Mucosa of rectum (tissue), 2 donors: ENCODE measurements at regions not wholly inside any gene's neighbourhood (a gene's known extent, or its start where the extent isn't known, plus 50 kb on each side); places are given as distances from the start of the nearest gene placed in this dataset.

Experiments
- H3K27ac ChIP-seq, 2 donors: one replicate each; pipeline ENCODE4 v1.7.0; 2013; ENCODE audit warnings: inconsistent platforms in 2 of 2, low read depth in 2 of 2, low read length in 2 of 2
- H3K27me3 ChIP-seq, 2 donors: one replicate each; pipeline ENCODE4 v1.7.0; 2013; ENCODE audit warnings: low read length in 2 of 2; ENCODE audit not compliant: control insufficient read depth in 2 of 2, insufficient read depth in 2 of 2
- H3K36me3 ChIP-seq, 2 donors: one replicate each; pipeline ENCODE4 v1.7.0; 2013; ENCODE audit warnings: low read length in 2 of 2; ENCODE audit not compliant: control insufficient read depth in 2 of 2, insufficient read depth in 2 of 2
- H3K4me1 ChIP-seq, 2 donors: one replicate each; pipeline ENCODE4 v1.7.0; 2013; ENCODE audit warnings: low read length in 2 of 2, mild to moderate bottlenecking in 1 of 2; ENCODE audit not compliant: control insufficient read depth in 2 of 2, insufficient read depth in 2 of 2
- H3K4me3 ChIP-seq, 2 donors: one replicate each; pipeline ENCODE4 v1.7.0; 2013; ENCODE audit warnings: low read length in 2 of 2
- H3K9ac ChIP-seq, 2 donors: one replicate each; pipeline ENCODE4 v1.7.0; 2013; ENCODE audit warnings: low read length in 2 of 2, low read depth in 1 of 2, mild to moderate bottlenecking in 1 of 2
- H3K9me3 ChIP-seq, 2 donors: one replicate each; pipeline ENCODE4 v1.7.0; 2013; ENCODE audit warnings: low read length in 2 of 2; ENCODE audit not compliant: control insufficient read depth in 2 of 2
- donor health status: healthy.
- donor health status: Normal muscosa, but diverticular disease.

GRCh38 chr4:104878936-104879335 is 267.7 kb upstream of the TET2 start:
- H3K27me3 ChIP-seq: no peaks in the 10 kb centered on the region
- no peak overlapping the region for H3K27ac ChIP-seq
- no peak overlapping the region for H3K9ac ChIP-seq
- no peak overlapping the region for H3K4me3 ChIP-seq
- H3K36me3 ChIP-seq: no peaks in the 10 kb centered on the region
- no peaks in the 10 kb centered on the region for H3K9me3 ChIP-seq
- H3K4me1 ChIP-seq: no peaks in the 10 kb centered on the region

- no peaks in the 10 kb centered on the region for H3K27me3 ChIP-seq
- H3K4me3 ChIP-seq: no peak overlapping the region
- H3K36me3 ChIP-seq: no peaks in the 10 kb centered on the region
- H3K4me1 ChIP-seq: no peaks in the 10 kb centered on the region
- H3K9me3 ChIP-seq: no peaks in the 10 kb centered on the region
- H3K27ac ChIP-seq: no peak overlapping the region
- H3K9ac ChIP-seq: no peak overlapping the region
Observed at GRCh38 chr4:104879367-104879766, 267.3 kb upstream of the TET2 start.

- Histone ChIP-seq H3K27me3 (no peaks in the 10 kb centered on the region), H3K9ac (no peak overlapping the region), H3K4me3 (no peak overlapping the region), H3K36me3 (no peaks in the 10 kb centered on the region), H3K27ac (no peak overlapping the region), H3K9me3 (no peaks in the 10 kb centered on the region), H3K4me1 (no peaks in the 10 kb centered on the region)
Observed at GRCh38 chr4:104879854-104880253, 266.8 kb upstream of the TET2 start.

- Histone ChIP-seq H3K9ac (no peak overlapping the region), H3K27ac (no peak overlapping the region), H3K4me3 (no peak overlapping the region), H3K4me1 (no peaks in the 10 kb centered on the region), H3K27me3 (no peaks in the 10 kb centered on the region), H3K36me3 (no peaks in the 10 kb centered on the region), H3K9me3 (no peaks in the 10 kb centered on the region)
Observed at GRCh38 chr4:104881136-104881886, 265.4 kb upstream of the TET2 start.

- no peaks in the 10 kb centered on the region for H3K9me3 ChIP-seq
- no peak overlapping the region for H3K4me3 ChIP-seq
- H3K27ac ChIP-seq: no peak overlapping the region
- no peak overlapping the region for H3K9ac ChIP-seq
- H3K4me1 ChIP-seq: no peaks in the 10 kb centered on the region
- H3K36me3 ChIP-seq: no peaks in the 10 kb centered on the region
- no peaks in the 10 kb centered on the region for H3K27me3 ChIP-seq
Observed at GRCh38 chr4:104890598-104891275, 255.9 kb upstream of the TET2 start.

GRCh38 chr4:104896660-104897645 is 249.7 kb upstream of the TET2 start:
- no peaks in the 10 kb centered on the region for H3K36me3 ChIP-seq
- H3K4me1 ChIP-seq: no peaks in the 10 kb centered on the region
- no peak overlapping the region for H3K4me3 ChIP-seq
- no peaks in the 10 kb centered on the region for H3K9me3 ChIP-seq
- H3K27me3 ChIP-seq: no peaks in the 10 kb centered on the region
- H3K9ac ChIP-seq: no peak overlapping the region
- no peak overlapping the region for H3K27ac ChIP-seq

GRCh38 chr4:104899863-104900262 is 246.8 kb upstream of the TET2 start:
- H3K36me3 ChIP-seq: no peaks in the 10 kb centered on the region
- no peaks in the 10 kb centered on the region for H3K9me3 ChIP-seq
- no peaks in the 10 kb centered on the region for H3K27me3 ChIP-seq
- no peak overlapping the region for H3K4me3 ChIP-seq
- H3K4me1 ChIP-seq: no peaks in the 10 kb centered on the region
- no peak overlapping the region for H3K9ac ChIP-seq
- H3K27ac ChIP-seq: no peak overlapping the region

- Histone ChIP-seq H3K4me3 (no peak overlapping the region), H3K27me3 (no peaks in the 10 kb centered on the region), H3K9ac (no peak overlapping the region)
Observed at GRCh38 chr4:104901438-104901837, 245.2 kb upstream of the TET2 start.

GRCh38 chr4:104901961-104902605 is 244.6 kb upstream of the TET2 start:
- no peak overlapping the region for H3K9ac ChIP-seq
- H3K4me1 ChIP-seq: no peaks in the 10 kb centered on the region
- H3K36me3 ChIP-seq: no peaks in the 10 kb centered on the region
- no peak overlapping the region for H3K4me3 ChIP-seq
- H3K9me3 ChIP-seq: no peaks in the 10 kb centered on the region
- H3K27ac ChIP-seq: no peak overlapping the region
- H3K27me3 ChIP-seq: no peaks in the 10 kb centered on the region

More at GRCh38 chr4:104901438-104901837, 245.2 kb upstream of the TET2 start:
- Histone ChIP-seq H3K4me1 (no peaks in the 10 kb centered on the region), H3K27ac (no peak overlapping the region), H3K36me3 (no peaks in the 10 kb centered on the region), H3K9me3 (no peaks in the 10 kb centered on the region)
